ENCODE measurements at regions not wholly inside any gene's neighbourhood (a gene's known extent, or its start where the extent isn't known, plus 50 kb on each side); places are given as distances from the start of the nearest gene placed in this dataset.

DNA sequence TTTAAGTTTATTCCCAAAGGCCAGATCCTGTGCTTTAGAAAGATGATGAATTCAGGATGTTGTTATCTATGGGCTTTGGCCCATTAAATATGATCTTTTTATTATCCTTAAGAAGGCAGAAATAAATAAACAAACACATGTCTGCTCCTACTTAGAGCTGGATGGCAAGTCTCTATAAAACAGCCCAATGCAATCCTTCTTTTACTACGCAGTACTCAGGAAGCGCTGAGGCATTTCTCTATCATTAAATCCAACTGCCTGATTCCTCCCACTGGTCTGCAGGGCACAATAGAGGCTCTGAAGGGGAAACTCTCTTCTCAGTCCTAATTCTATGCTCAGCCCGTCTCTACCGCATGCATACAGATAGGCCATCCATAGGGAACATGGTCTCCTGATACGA is 144.5 kb upstream of the TMEM72 start:
- TF ChIP-seq, protein P1, sequence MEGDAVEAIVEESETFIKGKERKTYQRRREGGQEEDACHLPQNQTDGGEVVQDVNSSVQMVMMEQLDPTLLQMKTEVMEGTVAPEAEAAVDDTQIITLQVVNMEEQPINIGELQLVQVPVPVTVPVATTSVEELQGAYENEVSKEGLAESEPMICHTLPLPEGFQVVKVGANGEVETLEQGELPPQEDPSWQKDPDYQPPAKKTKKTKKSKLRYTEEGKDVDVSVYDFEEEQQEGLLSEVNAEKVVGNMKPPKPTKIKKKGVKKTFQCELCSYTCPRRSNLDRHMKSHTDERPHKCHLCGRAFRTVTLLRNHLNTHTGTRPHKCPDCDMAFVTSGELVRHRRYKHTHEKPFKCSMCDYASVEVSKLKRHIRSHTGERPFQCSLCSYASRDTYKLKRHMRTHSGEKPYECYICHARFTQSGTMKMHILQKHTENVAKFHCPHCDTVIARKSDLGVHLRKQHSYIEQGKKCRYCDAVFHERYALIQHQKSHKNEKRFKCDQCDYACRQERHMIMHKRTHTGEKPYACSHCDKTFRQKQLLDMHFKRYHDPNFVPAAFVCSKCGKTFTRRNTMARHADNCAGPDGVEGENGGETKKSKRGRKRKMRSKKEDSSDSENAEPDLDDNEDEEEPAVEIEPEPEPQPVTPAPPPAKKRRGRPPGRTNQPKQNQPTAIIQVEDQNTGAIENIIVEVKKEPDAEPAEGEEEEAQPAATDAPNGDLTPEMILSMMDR (conservative IDR thresholded peaks at IDR 0.05), result no peak
- TF ChIP-seq EZH2 (IDR thresholded peaks at IDR 0.05; ENCODE audit: low read depth), result no peak

Measured in PC-9 (cell line).